Astrocyte of the spinal cord (primary cell): ENCODE measurements at regions not wholly inside any gene's neighbourhood (a gene's known extent, or its start where the extent isn't known, plus 50 kb on each side); places are given as distances from the start of the nearest gene placed in this dataset.

Source experiments
- DNase-seq: peaks from one replicate; pipeline ENCODE4 v3.0.0; 2011; ENCODE audit warnings: low read depth, low spot score
- H3K4me3 ChIP-seq: 2 replicates; pipeline ENCODE4 v1.5.1; 2011; ENCODE audit warnings: low read depth, mild to moderate bottlenecking, low read length, moderate library complexity
- in situ Hi-C: cut with HindIII; loops from 2 replicates; pipeline ENCODE4 v1.10.0; 2017; ENCODE audit warnings: low sequenced_read_pairs
- TF ChIP-seq, protein P1 (sequence below): IDR thresholded peaks from 2 replicates; pipeline ENCODE4 v1.5.1; 2012; ENCODE audit warnings: low read depth, mild to moderate bottlenecking, low read length, inconsistent platforms

DNA sequence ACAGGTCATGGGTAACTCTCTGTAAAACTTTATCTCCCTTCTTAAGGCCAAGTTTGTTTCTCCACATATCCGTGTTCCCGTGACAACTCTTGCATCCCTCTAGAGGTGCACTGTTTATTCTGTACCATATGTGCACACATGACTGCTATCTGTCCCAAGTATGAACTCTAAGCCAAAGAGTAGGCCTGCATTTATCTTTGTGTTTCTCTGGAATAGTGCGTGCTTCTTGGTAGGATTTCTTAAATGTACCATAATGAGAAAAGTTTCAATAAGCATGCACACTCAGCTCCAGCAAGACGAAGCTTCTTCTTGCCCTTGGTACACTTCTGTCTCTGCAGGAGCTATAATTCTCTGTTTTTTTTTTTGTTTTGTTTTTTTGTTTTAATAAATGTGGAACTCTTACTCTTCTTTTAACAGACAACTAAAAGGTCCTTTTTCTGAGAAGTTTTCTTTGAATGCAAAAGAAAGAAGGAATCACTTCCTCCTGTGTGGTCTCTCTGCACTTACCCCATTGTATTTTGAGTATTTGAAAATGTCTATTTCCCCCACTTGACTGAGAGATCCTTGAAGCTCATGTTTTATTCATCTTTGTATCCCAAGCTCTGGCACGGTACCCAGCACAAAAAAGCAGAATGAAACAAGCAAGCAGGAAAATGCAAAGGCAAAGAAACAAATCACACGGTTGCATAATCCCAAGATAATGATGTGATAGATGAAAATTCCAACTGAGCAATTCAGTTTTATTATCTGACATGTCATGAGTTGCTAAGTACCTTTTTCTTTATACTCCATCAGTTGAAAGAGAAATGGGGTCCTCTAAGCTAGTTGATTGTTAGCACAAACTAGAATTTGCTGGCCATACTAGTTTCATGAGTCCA, 521.9 kb upstream of the BOD1L1 start:
- in situ Hi-C loops: no loop called here
- TF ChIP-seq, protein P1, sequence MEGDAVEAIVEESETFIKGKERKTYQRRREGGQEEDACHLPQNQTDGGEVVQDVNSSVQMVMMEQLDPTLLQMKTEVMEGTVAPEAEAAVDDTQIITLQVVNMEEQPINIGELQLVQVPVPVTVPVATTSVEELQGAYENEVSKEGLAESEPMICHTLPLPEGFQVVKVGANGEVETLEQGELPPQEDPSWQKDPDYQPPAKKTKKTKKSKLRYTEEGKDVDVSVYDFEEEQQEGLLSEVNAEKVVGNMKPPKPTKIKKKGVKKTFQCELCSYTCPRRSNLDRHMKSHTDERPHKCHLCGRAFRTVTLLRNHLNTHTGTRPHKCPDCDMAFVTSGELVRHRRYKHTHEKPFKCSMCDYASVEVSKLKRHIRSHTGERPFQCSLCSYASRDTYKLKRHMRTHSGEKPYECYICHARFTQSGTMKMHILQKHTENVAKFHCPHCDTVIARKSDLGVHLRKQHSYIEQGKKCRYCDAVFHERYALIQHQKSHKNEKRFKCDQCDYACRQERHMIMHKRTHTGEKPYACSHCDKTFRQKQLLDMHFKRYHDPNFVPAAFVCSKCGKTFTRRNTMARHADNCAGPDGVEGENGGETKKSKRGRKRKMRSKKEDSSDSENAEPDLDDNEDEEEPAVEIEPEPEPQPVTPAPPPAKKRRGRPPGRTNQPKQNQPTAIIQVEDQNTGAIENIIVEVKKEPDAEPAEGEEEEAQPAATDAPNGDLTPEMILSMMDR: no peak
- no peak for DNase-seq
- no peak overlapping the region for H3K4me3 ChIP-seq

DNA sequence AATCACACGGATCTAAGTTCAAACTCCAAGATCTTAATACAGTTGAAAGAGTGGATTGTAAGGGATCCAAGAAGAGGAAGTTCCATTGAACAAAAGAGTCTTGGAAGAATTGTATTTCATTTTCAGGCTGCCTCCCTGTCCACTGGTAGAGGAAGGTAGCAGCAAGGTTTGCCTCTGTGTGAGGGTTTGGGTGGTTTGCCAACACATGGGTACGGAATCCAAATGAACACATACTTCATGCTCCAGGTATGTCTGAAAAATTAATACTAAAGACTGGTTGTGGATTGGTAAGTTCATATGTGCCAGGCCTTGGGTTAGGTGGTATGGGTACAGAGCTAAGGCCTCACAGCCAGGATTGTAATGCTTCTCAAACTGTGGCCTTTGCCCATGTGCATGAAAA, 523.6 kb upstream of the BOD1L1 start:
- H3K4me3 ChIP-seq: no peak overlapping the region
- no peak for DNase-seq
- TF ChIP-seq, protein P1: no peak
- in situ Hi-C loops: no loop called here

DNA sequence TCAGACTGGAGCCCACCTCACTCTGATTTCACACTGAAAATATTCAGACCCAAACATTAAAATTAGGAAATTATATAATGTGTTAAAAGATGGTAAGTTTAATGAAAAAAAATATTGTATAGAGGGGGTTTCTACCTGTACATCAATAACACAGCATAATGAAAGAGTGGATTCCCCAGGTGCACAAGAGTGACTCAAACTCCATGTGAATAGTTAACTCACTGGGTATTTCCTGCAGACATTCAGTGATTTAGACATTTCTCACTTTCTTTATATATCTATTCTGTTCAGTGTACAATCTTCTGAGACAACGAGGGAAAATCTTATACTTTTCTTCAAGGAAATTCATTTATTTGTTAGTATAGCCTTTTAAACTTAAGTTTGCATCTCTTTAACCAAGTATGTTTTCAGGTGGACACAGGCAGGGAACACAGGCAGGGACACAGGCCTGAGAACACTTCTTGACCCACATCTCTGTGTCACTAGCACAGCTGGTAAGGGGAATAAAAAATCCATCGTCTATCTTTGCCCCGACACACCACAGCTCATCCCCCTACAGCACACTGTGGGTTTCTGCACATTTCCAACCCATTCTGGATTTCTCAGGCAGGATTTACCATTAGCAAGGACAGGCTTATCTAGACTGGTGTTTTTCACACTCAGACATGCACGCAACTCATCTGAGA, 525.5 kb upstream of the BOD1L1 start:
- in situ Hi-C loops: no loop called here
- TF ChIP-seq, protein P1: no peak
- H3K4me3 ChIP-seq: no peak overlapping the region
- DNase-seq: no peak

DNA sequence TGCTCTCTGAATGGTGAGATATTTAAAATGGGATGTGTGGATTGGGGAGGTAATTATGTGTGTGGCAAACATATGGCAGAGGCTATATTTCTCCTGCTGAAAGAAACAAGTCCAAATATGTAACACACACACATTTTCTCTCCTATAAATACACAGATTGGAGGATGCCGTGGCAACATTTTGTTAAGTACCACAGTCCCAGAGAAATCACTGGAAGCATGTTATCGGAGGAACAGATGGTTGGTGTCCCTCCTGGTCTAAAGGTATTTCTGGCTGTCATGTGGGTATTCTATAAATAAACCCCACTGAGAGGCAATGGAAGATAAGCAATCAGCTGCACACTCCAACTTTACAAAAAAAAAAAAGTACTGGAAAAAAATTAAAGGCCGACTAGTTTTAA, 528.3 kb upstream of the BOD1L1 start:
- in situ Hi-C loops: no loop called here
- H3K4me3 ChIP-seq: no peak overlapping the region
- TF ChIP-seq, protein P1: no peak
- no peak for DNase-seq

DNA sequence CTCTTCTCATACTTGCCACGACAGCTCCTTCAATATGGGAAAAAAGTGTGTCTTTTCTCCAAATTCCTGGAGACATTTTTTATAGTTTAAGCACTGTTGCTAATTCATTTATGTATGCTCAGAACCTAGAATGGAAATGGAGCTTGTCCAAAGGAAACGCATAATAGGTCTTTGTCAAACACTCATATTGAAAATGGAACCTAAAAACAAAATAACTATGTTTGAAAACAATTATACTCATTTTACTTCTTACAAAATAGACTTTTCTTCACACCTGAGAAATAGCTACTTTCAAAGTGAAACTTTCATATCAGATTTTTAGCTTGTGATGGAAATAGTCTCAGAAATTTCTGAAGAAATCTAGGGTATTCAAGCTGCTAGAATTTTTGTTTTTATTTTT, 529.7 kb upstream of the BOD1L1 start:
- no peak for DNase-seq
- TF ChIP-seq, protein P1: no peak
- H3K4me3 ChIP-seq: no peak overlapping the region
- in situ Hi-C loops: no loop called here

DNA sequence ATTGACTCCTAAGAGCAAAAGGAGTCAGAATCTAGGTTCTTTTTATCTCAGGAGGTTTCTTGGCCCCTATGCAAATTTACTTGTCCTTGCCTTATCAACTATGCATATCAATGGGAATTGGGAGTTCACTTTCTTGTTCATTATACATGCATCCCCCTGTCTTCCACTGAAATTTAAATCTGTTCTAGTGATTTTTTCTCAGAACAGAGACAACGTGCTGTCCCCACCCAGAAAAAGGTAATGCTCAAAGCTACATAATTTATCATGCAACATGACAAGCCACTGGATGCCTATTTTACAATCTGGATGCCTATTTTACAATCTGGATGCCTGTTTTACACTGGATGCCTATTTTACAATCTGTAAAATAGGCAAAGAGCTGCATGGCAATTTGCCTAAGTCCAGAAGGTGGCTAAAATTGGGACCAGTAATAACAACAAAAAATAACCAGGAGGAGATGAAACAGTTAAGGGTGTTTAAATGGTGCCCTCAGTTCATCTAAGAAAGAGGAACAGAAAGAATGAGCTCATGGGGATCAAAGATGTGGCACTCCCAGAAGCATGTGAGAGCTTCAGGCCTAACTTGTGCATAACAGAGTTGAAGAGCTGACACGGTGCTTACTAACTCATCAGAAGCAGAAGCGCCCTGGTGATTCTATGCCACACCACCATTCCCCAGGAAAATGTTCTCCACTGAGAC, 537.8 kb upstream of the BOD1L1 start:
- TF ChIP-seq, protein P1: no peak
- in situ Hi-C loops: no loop called here
- no peak overlapping the region for H3K4me3 ChIP-seq
- no peak for DNase-seq
